GM12864 (cell line): ENCODE measurements at regions not wholly inside any gene's neighbourhood (a gene's known extent, or its start where the extent isn't known, plus 50 kb on each side); places are given as distances from the start of the nearest gene placed in this dataset.

Experiments used
- DNase-seq: peaks from one replicate; pipeline ENCODE4 v3.0.0-alpha.2; 2011; ENCODE audit warnings: low read depth
- H3K4me3 ChIP-seq: 2 replicates; pipeline ENCODE4 v1.5.1; 2011; ENCODE audit warnings: mild to moderate bottlenecking, low read depth, low read length, control low read depth
- CTCF ChIP-seq: IDR thresholded peaks from 2 replicates; pipeline ENCODE4 v1.5.1; 2011; ENCODE audit warnings: low read depth, mild to moderate bottlenecking, moderate library complexity, low read length, control low read depth, inconsistent platforms; ENCODE audit errors: missing control alignments

- TF ChIP-seq CTCF, result no peak
- H3K4me3 ChIP-seq, result no peak overlapping the region
- no peak for DNase-seq
These were observed 449.6 kb upstream of the TGFBR2 start for GRCh38 chr3:30156586-30157498.

GRCh38 chr3:30161375-30161774 is 445.0 kb upstream of the TGFBR2 start:
- TF ChIP-seq CTCF, result no peak
- no peak overlapping the region for H3K4me3 ChIP-seq
- DNase-seq, result no peak

GRCh38 chr3:30162579-30162978 is 443.8 kb upstream of the TGFBR2 start:
- no peak for TF ChIP-seq CTCF
- DNase-seq, result no peak

GRCh38 chr3:30166535-30166934 is 439.9 kb upstream of the TGFBR2 start:
- no peak for DNase-seq
- TF ChIP-seq CTCF, result no peak
- H3K4me3 ChIP-seq, result no peak overlapping the region

More at GRCh38 chr3:30162579-30162978, 443.8 kb upstream of the TGFBR2 start:
- no peak overlapping the region for H3K4me3 ChIP-seq

GRCh38 chr3:30167541-30168011 is 438.8 kb upstream of the TGFBR2 start:
- no peak for DNase-seq
- no peak overlapping the region for H3K4me3 ChIP-seq
- no peak for TF ChIP-seq CTCF

- H3K4me3 ChIP-seq, result no peak overlapping the region
- DNase-seq, result no peak
- TF ChIP-seq CTCF, result no peak
These were observed 436.9 kb upstream of the TGFBR2 start for GRCh38 chr3:30169487-30169886.
